ENCODE measurements at regions not wholly inside any gene's neighbourhood (a gene's known extent, or its start where the extent isn't known, plus 50 kb on each side); places are given as distances from the start of the nearest gene placed in this dataset.

- TF ChIP-seq POLR2AphosphoS5 (IDR thresholded peaks at IDR 0.05; ENCODE audit: insufficient read depth, low read depth, low read length), result no peak
- no peak for TF ChIP-seq CTCF (IDR thresholded peaks at IDR 0.05; ENCODE audit: extremely low read depth in 1 of 2, insufficient read depth in 1 of 2, low read depth in 1 of 2, low read length in 2 of 2)
- TF ChIP-seq EZH2 (IDR thresholded peaks at IDR 0.05; ENCODE audit: borderline replicate concordance, low read depth, low read length, severe bottlenecking), result no peak
Observed at GRCh38 chr6:115064680-115065079, 721.9 kb upstream of the HS3ST5 start.
